ENCODE measurements at regions not wholly inside any gene's neighbourhood (a gene's known extent, or its start where the extent isn't known, plus 50 kb on each side); places are given as distances from the start of the nearest gene placed in this dataset.

GRCh38 chr13:106210324-106210723 lies 325.1 kb downstream of the EFNB2 start:
- TF ChIP-seq CTCF (tag by site-specific recombination; IDR thresholded peaks at IDR 0.05) (no peak), TCF7L2 (IDR thresholded peaks at IDR 0.05; ENCODE audit: borderline replicate concordance, low read depth, low read length) (no peak), ZNF658 (tag by site-specific recombination; IDR thresholded peaks at IDR 0.05) (no peak), ZNF426 (tag by site-specific recombination; IDR thresholded peaks at IDR 0.05) (no peak), ZNF394 (tag by site-specific recombination; IDR thresholded peaks at IDR 0.05; ENCODE audit: borderline replicate concordance) (no peak), ZNF354C (tag by site-specific recombination; IDR thresholded peaks at IDR 0.05; ENCODE audit: borderline replicate concordance, low read depth) (no peak), YY1 (tag by site-specific recombination; IDR thresholded peaks at IDR 0.05) (no peak), ZNF23 (tag by site-specific recombination; IDR thresholded peaks at IDR 0.05; ENCODE audit: borderline replicate concordance) (no peak), REPIN1 (tag by site-specific recombination; IDR thresholded peaks at IDR 0.05; ENCODE audit: low read depth) (no peak), YY2 (tag by site-specific recombination; IDR thresholded peaks at IDR 0.05) (no peak), ZNF140 (tag by site-specific recombination; IDR thresholded peaks at IDR 0.05) (no peak), ZEB2 (tag by site-specific recombination; IDR thresholded peaks at IDR 0.05) (no peak), ZNF184 (tag by site-specific recombination; IDR thresholded peaks at IDR 0.05) (no peak)
